ENCODE measurements at regions not wholly inside any gene's neighbourhood (a gene's known extent, or its start where the extent isn't known, plus 50 kb on each side); places are given as distances from the start of the nearest gene placed in this dataset.

- H3K36me3 ChIP-seq (replicated peaks in 1 of 2; ENCODE audit: control extremely low read depth in 1 of 2, control insufficient read depth in 1 of 2, extremely low read depth in 1 of 2, insufficient read depth in 2 of 2, low read length in 1 of 2): no peaks in the 10 kb centered on the region
- H3K4me2 ChIP-seq (replicated peaks; ENCODE audit: low read depth, low read length, poor library complexity, severe bottlenecking): no peak overlapping the region
- no peak overlapping the region for H3K9ac ChIP-seq (ENCODE audit: low read length)
- Mint-ChIP-seq H3K27ac (no peak overlapping the region), H3K4me3 (no peak overlapping the region), H3K9me3 (ENCODE audit: insufficient read depth) (no peaks in the 10 kb centered on the region), H3K27me3 (no peaks in the 10 kb centered on the region), H3K4me1 (peaks cover 21% of the 10 kb centered on the region)
- CTCF ChIA-PET: no interaction called here
- no peak for ATAC-seq (ENCODE audit: low read depth)
- H3K9me3 ChIP-seq (ENCODE audit: control extremely low read depth in 1 of 3, control insufficient read depth in 2 of 3, insufficient read depth in 1 of 3, low read length in 2 of 3): no peaks in the 10 kb centered on the region
- no peak overlapping the region for H2AFZ ChIP-seq (ENCODE audit: insufficient read depth, low read depth, low read length, poor library complexity, severe bottlenecking)
- H3K27ac ChIP-seq (ENCODE audit: low read length in 2 of 2): no peak overlapping the region
- TF ChIP-seq EZH2 (IDR thresholded peaks at IDR 0.05; ENCODE audit: borderline replicate concordance, insufficient read depth, low read depth, low read length, poor library complexity, severe bottlenecking): no peak
- TF ChIP-seq CTCF (IDR thresholded peaks at IDR 0.05): no peak
- POLR2A ChIA-PET: no interaction called here
- WGBS (ENCODE audit: insufficient coverage): 100% methylated on average over 1 of the region's 1 CpG
- intact Hi-C loops (cut with micrococcal nuclease): loop anchor here (10.0 kb wide), 1 partner anchor 82 kb away; no protein-coding TSS in a partner anchor
- no peak overlapping the region for H3K4me3 ChIP-seq (ENCODE audit: control extremely low read depth in 1 of 5, extremely low read depth in 1 of 5, insufficient read depth in 1 of 5, low read depth in 2 of 5, low read length in 4 of 5)
- no peaks in the 10 kb centered on the region for H3K27me3 ChIP-seq (replicated peaks in 1 of 4; ENCODE audit: control extremely low read depth in 1 of 4, control insufficient read depth in 3 of 4, insufficient read depth in 4 of 4, low read length in 3 of 4)
- peaks cover 17 to 19% of the 10 kb centered on the region in 2 donors for H3K4me1 ChIP-seq (ENCODE audit: control insufficient read depth in 2 of 2, insufficient read depth in 2 of 2, low read length in 2 of 2)
- no peak for DNase-seq
- H4K20me1 ChIP-seq (ENCODE audit: control insufficient read depth, insufficient read depth, low read length, poor library complexity, severe bottlenecking): no peaks in the 10 kb centered on the region
- no peaks in the 10 kb centered on the region for H3K79me2 ChIP-seq (ENCODE audit: control insufficient read depth, insufficient read depth, low read length)
Observed at GRCh38 chr7:17236603-17237002, 61.8 kb upstream of the AHR start.

- DNase-seq (no peak), ATAC-seq (ENCODE audit: low read depth) (no peak)
- Histone ChIP-seq H4K20me1 (ENCODE audit: control insufficient read depth, insufficient read depth, low read length, poor library complexity, severe bottlenecking) (no peaks in the 10 kb centered on the region), H3K9ac (ENCODE audit: low read length) (no peak overlapping the region), H3K27me3 (replicated peaks in 1 of 4; ENCODE audit: control extremely low read depth in 1 of 4, control insufficient read depth in 3 of 4, insufficient read depth in 4 of 4, low read length in 3 of 4) (no peaks in the 10 kb centered on the region), H3K79me2 (ENCODE audit: control insufficient read depth, insufficient read depth, low read length) (no peaks in the 10 kb centered on the region), H3K36me3 (replicated peaks in 1 of 2; ENCODE audit: control extremely low read depth in 1 of 2, control insufficient read depth in 1 of 2, extremely low read depth in 1 of 2, insufficient read depth in 2 of 2, low read length in 1 of 2) (no peaks in the 10 kb centered on the region), H3K9me3 (ENCODE audit: control extremely low read depth in 1 of 3, control insufficient read depth in 2 of 3, insufficient read depth in 1 of 3, low read length in 2 of 3) (no peaks in the 10 kb centered on the region), H3K4me3 (ENCODE audit: control extremely low read depth in 1 of 5, extremely low read depth in 1 of 5, insufficient read depth in 1 of 5, low read depth in 2 of 5, low read length in 4 of 5) (no peak overlapping the region), H2AFZ (ENCODE audit: insufficient read depth, low read depth, low read length, poor library complexity, severe bottlenecking) (no peak overlapping the region), H3K27ac (ENCODE audit: low read length in 2 of 2) (no peak overlapping the region), H3K4me1 (ENCODE audit: control insufficient read depth in 2 of 2, insufficient read depth in 2 of 2, low read length in 2 of 2) (peaks cover 12 to 13% of the 10 kb centered on the region in 2 donors), H3K4me2 (replicated peaks; ENCODE audit: low read depth, low read length, poor library complexity, severe bottlenecking) (no peak overlapping the region)
- WGBS (ENCODE audit: insufficient coverage): no CpG with 5 or more reads among the region's 1 CpG
- Mint-ChIP-seq H3K4me1 (peaks cover 16% of the 10 kb centered on the region), H3K27me3 (no peaks in the 10 kb centered on the region), H3K9me3 (ENCODE audit: insufficient read depth) (no peaks in the 10 kb centered on the region), H3K27ac (no peak overlapping the region), H3K4me3 (no peak overlapping the region)
- intact Hi-C loops (cut with micrococcal nuclease): loop anchor here (10.0 kb wide), 1 partner anchor 84 kb away; no protein-coding TSS in a partner anchor
- ChIA-PET CTCF (no interaction called here), POLR2A (no interaction called here)
- TF ChIP-seq EZH2 (IDR thresholded peaks at IDR 0.05; ENCODE audit: borderline replicate concordance, insufficient read depth, low read depth, low read length, poor library complexity, severe bottlenecking): no peak
- no peak for TF ChIP-seq CTCF (IDR thresholded peaks at IDR 0.05)
Observed at GRCh38 chr7:17239046-17239445, 59.4 kb upstream of the AHR start.

Measured in B cell (primary cell).